ENCODE measurements at regions not wholly inside any gene's neighbourhood (a gene's known extent, or its start where the extent isn't known, plus 50 kb on each side); places are given as distances from the start of the nearest gene placed in this dataset.

GRCh38 chr10:8398771-8399170 is 344.3 kb downstream of the GATA3 start:
- intact Hi-C loops (cut with micrococcal nuclease; ENCODE audit: unreplicated experiment), result no loop called here
- Mint-ChIP-seq H3K27ac (ENCODE audit: unreplicated experiment) (no peak overlapping the region), H3K36me3 (ENCODE audit: insufficient read depth, unreplicated experiment) (no peaks in the 10 kb centered on the region), H3K4me1 (ENCODE audit: low read depth, unreplicated experiment) (no peaks in the 10 kb centered on the region), H3K27me3 (ENCODE audit: insufficient read depth, unreplicated experiment) (no peaks in the 10 kb centered on the region), H3K9me3 (ENCODE audit: unreplicated experiment) (no peaks in the 10 kb centered on the region), H3K4me3 (ENCODE audit: unreplicated experiment) (no peak overlapping the region)
- DNase-seq, result no peak
- Histone ChIP-seq H3K4me3 (ENCODE audit: low read depth, low read length) (no peak overlapping the region), H3K9me3 (no peaks in the 10 kb centered on the region), H3K36me3 (ENCODE audit: control insufficient read depth, insufficient read depth, low read length) (no peaks in the 10 kb centered on the region), H3K4me1 (no peaks in the 10 kb centered on the region), H3K27me3 (replicated peaks; ENCODE audit: control insufficient read depth, insufficient read depth, low read length) (no peaks in the 10 kb centered on the region)
- ChIA-PET POLR2A (no interaction called here), CTCF (no interaction called here)
- no peak for TF ChIP-seq CTCF (IDR thresholded peaks at IDR 0.05; ENCODE audit: insufficient read depth in 1 of 2, low read depth in 1 of 2, low read length in 1 of 2, severe bottlenecking in 1 of 2, unreplicated experiment in 1 of 2)
- no TSS peak for BruUV-seq (replicated peaks)

GRCh38 chr10:8400151-8400550 is 345.7 kb downstream of the GATA3 start:
- Mint-ChIP-seq H3K27me3 (ENCODE audit: insufficient read depth, unreplicated experiment) (no peaks in the 10 kb centered on the region), H3K36me3 (ENCODE audit: insufficient read depth, unreplicated experiment) (no peaks in the 10 kb centered on the region), H3K4me1 (ENCODE audit: low read depth, unreplicated experiment) (peaks cover 5% of the 10 kb centered on the region), H3K27ac (ENCODE audit: unreplicated experiment) (no peak overlapping the region), H3K4me3 (ENCODE audit: unreplicated experiment) (no peak overlapping the region), H3K9me3 (ENCODE audit: unreplicated experiment) (no peaks in the 10 kb centered on the region)
- Histone ChIP-seq H3K36me3 (ENCODE audit: control insufficient read depth, insufficient read depth, low read length) (no peaks in the 10 kb centered on the region), H3K9me3 (no peaks in the 10 kb centered on the region), H3K4me1 (peaks cover 12% of the 10 kb centered on the region), H3K27me3 (replicated peaks; ENCODE audit: control insufficient read depth, insufficient read depth, low read length) (no peaks in the 10 kb centered on the region), H3K4me3 (ENCODE audit: low read depth, low read length) (no peak overlapping the region)
- POLR2A ChIA-PET, result no interaction called here
- intact Hi-C loops (cut with micrococcal nuclease; ENCODE audit: unreplicated experiment), result no loop called here
- no TSS peak for BruUV-seq (replicated peaks)
- DNase-seq, result no peak
- no peak for TF ChIP-seq CTCF (IDR thresholded peaks at IDR 0.05; ENCODE audit: insufficient read depth in 1 of 2, low read depth in 1 of 2, low read length in 1 of 2, severe bottlenecking in 1 of 2, unreplicated experiment in 1 of 2)
- CTCF ChIA-PET, result no interaction called here

- POLR2A ChIA-PET, result no interaction called here
- no peak for DNase-seq
These were observed 346.4 kb downstream of the GATA3 start for GRCh38 chr10:8400892-8401291.

More at GRCh38 chr10:8400892-8401291, 346.4 kb downstream of the GATA3 start:
- H3K36me3 Mint-ChIP-seq (ENCODE audit: insufficient read depth, unreplicated experiment), result no peaks in the 10 kb centered on the region
- CTCF ChIA-PET, result no interaction called here
- no TSS peak for BruUV-seq (replicated peaks)
- H3K36me3 ChIP-seq (ENCODE audit: control insufficient read depth, insufficient read depth, low read length), result no peaks in the 10 kb centered on the region
- TF ChIP-seq CTCF (IDR thresholded peaks at IDR 0.05; ENCODE audit: insufficient read depth in 1 of 2, low read depth in 1 of 2, low read length in 1 of 2, severe bottlenecking in 1 of 2, unreplicated experiment in 1 of 2), result no peak
- no peak overlapping the region for H3K4me3 ChIP-seq (ENCODE audit: low read depth, low read length)
- no peaks in the 10 kb centered on the region for H3K9me3 ChIP-seq
- H3K27ac Mint-ChIP-seq (ENCODE audit: unreplicated experiment), result no peak overlapping the region
- H3K27me3 Mint-ChIP-seq (ENCODE audit: insufficient read depth, unreplicated experiment), result no peaks in the 10 kb centered on the region
- peaks cover 12% of the 10 kb centered on the region for H3K4me1 ChIP-seq
- intact Hi-C loops (cut with micrococcal nuclease; ENCODE audit: unreplicated experiment), result no loop called here
- H3K4me1 Mint-ChIP-seq (ENCODE audit: low read depth, unreplicated experiment), result peaks cover 7% of the 10 kb centered on the region
- H3K4me3 Mint-ChIP-seq (ENCODE audit: unreplicated experiment), result no peak overlapping the region
- H3K9me3 Mint-ChIP-seq (ENCODE audit: unreplicated experiment), result no peaks in the 10 kb centered on the region
- H3K27me3 ChIP-seq (replicated peaks; ENCODE audit: control insufficient read depth, insufficient read depth, low read length), result no peaks in the 10 kb centered on the region
